ENCODE measurements at regions not wholly inside any gene's neighbourhood (a gene's known extent, or its start where the extent isn't known, plus 50 kb on each side); places are given as distances from the start of the nearest gene placed in this dataset.

DNA sequence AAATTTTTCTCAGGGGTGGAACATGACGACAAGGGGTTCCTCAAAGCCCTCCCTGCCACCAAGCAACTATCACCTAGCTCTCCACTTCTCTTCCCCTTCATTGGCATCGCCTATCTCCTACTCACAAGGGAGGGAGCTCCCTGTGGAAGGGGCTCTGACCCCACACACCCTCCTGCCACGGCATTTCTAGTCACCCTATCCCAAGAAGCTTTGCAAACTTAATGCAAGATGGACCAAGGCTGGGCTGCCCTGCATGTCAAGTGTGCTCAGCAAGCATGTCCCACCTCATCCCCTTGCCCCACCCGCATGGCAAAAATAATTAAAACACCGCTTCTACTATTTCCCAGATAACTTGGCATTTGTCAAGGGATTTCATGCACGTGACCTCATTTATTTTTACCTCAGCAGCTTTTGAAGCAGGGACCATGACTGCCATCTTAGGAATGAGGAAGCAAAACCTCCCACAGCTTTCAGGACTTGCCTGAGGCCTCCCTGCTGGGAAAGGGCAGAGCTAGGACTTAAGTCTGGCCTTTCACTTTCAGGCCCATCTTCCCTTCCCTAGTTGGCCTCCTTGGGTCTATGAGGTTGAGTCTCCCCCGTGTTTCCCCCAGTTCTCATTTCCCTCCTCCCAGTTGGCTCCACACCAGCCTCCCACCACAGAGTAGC, 161.3 kb downstream of the TSEN15 start:
- Mint-ChIP-seq H3K27ac (peak overlapping the region in 1 of 3 experiments; percentile 75; a peak in 1 of 7 replicates), H3K4me3 (no peak overlapping the region), H3K4me1 (peaks cover 0 to 2% of the 10 kb centered on the region in 2 experiments; a peak in 1 of 4 replicates), H3K27me3 (ENCODE audit: low read depth) (no peaks in the 10 kb centered on the region), H3K36me3 (ENCODE audit: insufficient read depth in 1 of 3, low read depth in 3 of 3) (no peaks in the 10 kb centered on the region; a peak in 2 of 7 replicates), H3K9me3 (no peaks in the 10 kb centered on the region)
- Histone ChIP-seq H3K4me2 (ENCODE audit: insufficient read depth, insufficient read length, low read length) (no peak overlapping the region), H3K23ac (ENCODE audit: insufficient read length, low read depth, low read length) (no peak overlapping the region), H3K56ac (ENCODE audit: insufficient read length, low read depth, low read length) (no peak overlapping the region), H2BK20ac (ENCODE audit: low read depth, low read length, poor library complexity, severe bottlenecking) (no peak overlapping the region), H3K4me1 (ENCODE audit: insufficient read depth, low read length) (no peaks in the 10 kb centered on the region), H3K4ac (ENCODE audit: low read depth, low read length) (no peak overlapping the region), H2BK5ac (ENCODE audit: insufficient read length, low read length) (no peak overlapping the region), H3T11ph (ENCODE audit: low read length) (no peak overlapping the region), H2AFZ (ENCODE audit: low read length) (no peak overlapping the region), H3K79me2 (ENCODE audit: insufficient read depth, low read length) (no peaks in the 10 kb centered on the region), H4K8ac (replicated peaks; ENCODE audit: insufficient read length, low read depth, low read length) (no peak overlapping the region), H3K27me3 (ENCODE audit: insufficient read depth, low read length) (no peaks in the 10 kb centered on the region), H3K27ac (ENCODE audit: insufficient read length, low read depth, low read length) (no peak overlapping the region), H2BK15ac (ENCODE audit: low read depth, low read length) (no peak overlapping the region), H4K20me1 (ENCODE audit: control insufficient read depth, insufficient read depth, insufficient read length) (no peaks in the 10 kb centered on the region), H3K79me1 (ENCODE audit: insufficient read depth, low read depth, low read length, poor library complexity, severe bottlenecking) (no peaks in the 10 kb centered on the region), H3K14ac (ENCODE audit: insufficient read depth, low read length) (no peak overlapping the region; the same call in 1 of the 2 replicates), H3K23me2 (ENCODE audit: insufficient read length, low read depth, low read length, poor library complexity, severe bottlenecking) (no peaks in the 10 kb centered on the region), H2BK12ac (ENCODE audit: insufficient read length, low read depth, low read length) (no peak overlapping the region), H4K91ac (ENCODE audit: insufficient read length, low read depth, low read length) (no peak overlapping the region), H3K9ac (ENCODE audit: extremely low read depth, insufficient read length, low read length) (no peak overlapping the region), H2BK120ac (ENCODE audit: low read depth, low read length, poor library complexity, severe bottlenecking) (no peak overlapping the region), H3K9me3 (ENCODE audit: control insufficient read depth, low read depth, low read length) (no peaks in the 10 kb centered on the region), H3K18ac (ENCODE audit: insufficient read length, low read depth, low read length) (no peak overlapping the region), H2AK5ac (ENCODE audit: insufficient read length, low read length) (no peak overlapping the region), H4K5ac (ENCODE audit: insufficient read length, low read depth, low read length) (no peak overlapping the region)
- no CpG with 5 or more reads among the region's 7 CpGs for WGBS (ENCODE audit: extremely low coverage, insufficient read length, low lambda C conversion rate)
- no peak for DNase-seq
- TF ChIP-seq, protein P1, sequence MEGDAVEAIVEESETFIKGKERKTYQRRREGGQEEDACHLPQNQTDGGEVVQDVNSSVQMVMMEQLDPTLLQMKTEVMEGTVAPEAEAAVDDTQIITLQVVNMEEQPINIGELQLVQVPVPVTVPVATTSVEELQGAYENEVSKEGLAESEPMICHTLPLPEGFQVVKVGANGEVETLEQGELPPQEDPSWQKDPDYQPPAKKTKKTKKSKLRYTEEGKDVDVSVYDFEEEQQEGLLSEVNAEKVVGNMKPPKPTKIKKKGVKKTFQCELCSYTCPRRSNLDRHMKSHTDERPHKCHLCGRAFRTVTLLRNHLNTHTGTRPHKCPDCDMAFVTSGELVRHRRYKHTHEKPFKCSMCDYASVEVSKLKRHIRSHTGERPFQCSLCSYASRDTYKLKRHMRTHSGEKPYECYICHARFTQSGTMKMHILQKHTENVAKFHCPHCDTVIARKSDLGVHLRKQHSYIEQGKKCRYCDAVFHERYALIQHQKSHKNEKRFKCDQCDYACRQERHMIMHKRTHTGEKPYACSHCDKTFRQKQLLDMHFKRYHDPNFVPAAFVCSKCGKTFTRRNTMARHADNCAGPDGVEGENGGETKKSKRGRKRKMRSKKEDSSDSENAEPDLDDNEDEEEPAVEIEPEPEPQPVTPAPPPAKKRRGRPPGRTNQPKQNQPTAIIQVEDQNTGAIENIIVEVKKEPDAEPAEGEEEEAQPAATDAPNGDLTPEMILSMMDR (conservative IDR thresholded peaks at IDR 0.05): no peak
